CD4-positive, alpha-beta T cell treated with Interleukin-21 for 1 hour (primary cell): ENCODE measurements at regions not wholly inside any gene's neighbourhood (a gene's known extent, or its start where the extent isn't known, plus 50 kb on each side); places are given as distances from the start of the nearest gene placed in this dataset.
A peak's percentile ranks its signal among the peaks of the same experiment; 100 is the strongest.

ENCODE experiments used
- DNase-seq: peaks from one replicate; pipeline ENCODE4 v3.0.0-alpha.2; 2020

DNA sequence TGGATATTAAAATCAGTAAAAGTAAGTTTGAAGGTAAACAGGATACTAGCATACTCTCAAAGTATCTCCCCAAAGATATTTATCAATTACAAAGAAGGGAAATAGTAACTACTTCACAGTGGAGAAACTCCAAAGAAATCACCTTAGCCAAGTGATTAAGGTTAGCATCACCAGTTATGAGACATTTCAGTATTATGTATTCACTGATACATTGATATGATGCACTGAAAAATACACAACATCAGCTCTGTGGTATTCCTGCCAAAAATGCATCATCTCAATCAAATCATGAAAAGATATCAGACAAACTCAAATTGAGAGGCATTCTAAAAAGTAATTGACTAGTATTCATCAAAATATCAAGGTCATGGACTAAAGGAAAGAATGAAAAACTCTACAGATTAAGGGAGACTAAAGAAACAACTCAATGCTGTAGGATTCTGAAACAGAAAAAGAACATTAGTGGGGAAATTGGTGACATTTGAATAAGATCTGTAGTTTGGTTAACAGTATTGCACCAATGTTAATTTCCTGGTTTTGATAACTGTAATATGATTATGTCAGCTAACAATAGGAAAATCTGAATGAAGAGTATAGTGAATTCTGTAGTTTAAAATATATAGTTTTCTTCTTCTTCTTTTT, 215.4 kb downstream of the UACA start:
- no peak for DNase-seq

DNA sequence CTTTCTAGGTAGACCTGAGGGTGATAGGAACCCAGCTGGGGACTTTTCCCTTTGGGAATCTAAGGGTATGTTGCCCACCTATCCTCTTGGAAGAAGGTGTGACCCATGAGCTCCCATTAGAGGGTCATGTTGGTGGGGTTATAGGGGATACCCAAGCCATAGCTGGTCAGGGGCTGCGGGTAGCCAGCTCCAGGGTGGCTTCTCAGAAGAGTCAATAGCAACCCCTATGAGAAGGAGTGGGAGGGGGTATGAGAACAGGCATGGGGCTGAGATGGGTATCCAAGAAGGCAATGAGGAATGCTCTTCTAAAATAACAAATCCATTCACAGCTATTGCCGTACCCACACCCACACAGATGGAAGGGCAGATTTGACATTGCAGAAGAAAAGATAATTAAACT, 217.8 kb downstream of the UACA start:
- no peak for DNase-seq

DNA sequence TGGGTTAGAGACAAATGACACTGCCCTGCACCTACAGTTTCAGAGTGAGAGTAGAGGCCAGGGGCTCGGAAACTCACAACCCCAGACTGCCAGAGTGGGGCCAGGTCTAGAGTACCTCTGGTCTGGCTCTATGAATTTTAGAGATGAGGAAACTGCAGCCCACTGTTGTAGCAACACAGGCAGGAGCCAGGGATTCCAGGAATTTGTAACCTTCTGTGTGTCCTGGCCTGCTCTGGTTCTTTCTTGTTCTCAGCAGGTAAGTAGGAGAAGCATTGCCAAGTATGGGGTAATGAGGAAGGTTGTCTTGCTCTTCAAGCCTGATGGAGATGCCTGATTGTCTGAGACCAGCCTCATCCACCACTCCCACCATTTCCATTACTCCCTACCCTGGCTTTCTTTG, 221.8 kb downstream of the UACA start:
- DNase-seq = no peak

DNA sequence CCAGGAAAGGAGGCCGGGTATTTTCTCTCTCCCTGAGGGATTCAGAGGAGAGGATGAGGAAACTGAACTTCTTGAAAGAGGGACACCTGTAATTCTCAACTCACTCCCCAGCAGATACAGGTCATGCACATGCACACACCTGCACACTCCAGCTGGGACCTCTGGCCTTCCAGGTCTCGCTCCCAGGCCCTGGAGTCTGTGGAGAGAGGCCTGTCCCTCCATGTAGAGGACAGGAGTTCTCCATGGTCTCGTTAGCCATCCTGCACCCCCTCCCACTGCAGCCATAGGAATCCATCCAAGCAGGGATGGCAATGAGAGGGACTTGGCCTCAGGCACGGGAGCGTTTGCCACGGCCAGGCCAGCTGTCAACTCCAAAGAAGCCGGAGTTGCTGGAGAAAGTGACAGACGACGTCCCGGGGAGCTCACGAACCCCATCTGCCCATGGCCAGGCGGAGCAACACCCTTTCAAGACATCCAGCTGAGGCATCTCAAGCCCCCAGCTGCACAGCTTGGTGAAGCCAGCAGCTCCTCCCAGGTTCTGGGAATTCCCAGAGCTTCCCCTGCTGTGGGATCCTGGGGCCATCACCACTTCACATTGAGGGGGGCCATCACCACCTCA, 223.3 kb downstream of the UACA start:
- DNase-seq = no peak

DNA sequence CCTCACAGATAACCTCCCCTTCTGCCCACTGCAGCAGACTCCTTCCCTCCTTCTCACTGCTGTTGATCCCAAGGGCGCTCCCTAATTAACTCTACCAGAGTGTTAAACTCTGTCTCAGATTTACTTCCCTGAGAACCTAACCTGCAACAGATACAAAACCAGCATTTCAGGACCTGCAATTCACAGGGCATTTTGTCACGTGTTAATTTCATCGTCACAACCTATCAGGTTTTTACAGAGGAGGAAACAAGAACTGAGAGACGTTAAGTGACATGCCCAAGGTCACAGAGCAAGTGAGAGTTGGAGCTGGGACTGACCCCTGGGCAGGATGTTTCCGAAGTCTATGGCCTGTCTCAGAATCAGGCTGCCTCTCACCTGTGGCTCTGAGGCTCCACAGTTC, 223.9 kb downstream of the UACA start:
- no peak for DNase-seq

DNA sequence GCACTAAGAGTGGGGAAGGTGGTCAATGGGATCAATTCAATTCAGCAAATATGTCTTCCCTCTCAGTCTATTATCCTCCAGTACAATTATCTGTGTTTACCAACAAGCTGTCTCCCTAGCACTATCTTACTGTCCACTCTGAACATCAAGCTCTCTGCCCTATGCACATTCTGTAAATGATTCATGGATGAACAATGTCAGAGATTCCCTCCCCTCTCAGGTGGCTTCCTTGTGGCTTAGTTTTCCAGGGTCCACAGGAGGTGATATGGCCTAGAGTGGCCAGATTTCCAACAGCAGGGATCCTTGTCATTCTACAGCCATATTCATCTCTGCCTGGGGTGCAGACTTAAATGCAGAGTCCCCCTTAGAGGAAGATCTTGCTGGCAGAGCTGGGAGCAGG, 225.1 kb downstream of the UACA start:
- no peak for DNase-seq

DNA sequence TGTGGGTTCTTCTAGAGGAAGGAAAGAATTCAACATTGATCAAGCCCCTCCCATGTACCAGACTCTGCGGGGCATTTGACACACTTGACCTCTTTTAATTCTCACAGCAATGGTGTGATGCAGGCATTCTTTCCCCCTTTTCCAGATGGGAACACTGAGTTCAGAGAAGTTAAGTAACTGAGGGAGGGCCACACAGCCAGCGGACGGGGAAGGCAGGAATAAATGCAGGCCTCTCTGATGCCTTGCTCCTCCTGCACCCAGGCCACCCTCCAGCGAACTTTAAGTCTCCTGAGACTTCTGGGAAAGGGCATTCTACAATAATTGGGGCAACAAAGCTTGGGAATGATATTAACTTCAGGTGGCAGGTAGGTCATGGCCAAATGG, 227.4 kb downstream of the UACA start:
- no peak for DNase-seq

DNA sequence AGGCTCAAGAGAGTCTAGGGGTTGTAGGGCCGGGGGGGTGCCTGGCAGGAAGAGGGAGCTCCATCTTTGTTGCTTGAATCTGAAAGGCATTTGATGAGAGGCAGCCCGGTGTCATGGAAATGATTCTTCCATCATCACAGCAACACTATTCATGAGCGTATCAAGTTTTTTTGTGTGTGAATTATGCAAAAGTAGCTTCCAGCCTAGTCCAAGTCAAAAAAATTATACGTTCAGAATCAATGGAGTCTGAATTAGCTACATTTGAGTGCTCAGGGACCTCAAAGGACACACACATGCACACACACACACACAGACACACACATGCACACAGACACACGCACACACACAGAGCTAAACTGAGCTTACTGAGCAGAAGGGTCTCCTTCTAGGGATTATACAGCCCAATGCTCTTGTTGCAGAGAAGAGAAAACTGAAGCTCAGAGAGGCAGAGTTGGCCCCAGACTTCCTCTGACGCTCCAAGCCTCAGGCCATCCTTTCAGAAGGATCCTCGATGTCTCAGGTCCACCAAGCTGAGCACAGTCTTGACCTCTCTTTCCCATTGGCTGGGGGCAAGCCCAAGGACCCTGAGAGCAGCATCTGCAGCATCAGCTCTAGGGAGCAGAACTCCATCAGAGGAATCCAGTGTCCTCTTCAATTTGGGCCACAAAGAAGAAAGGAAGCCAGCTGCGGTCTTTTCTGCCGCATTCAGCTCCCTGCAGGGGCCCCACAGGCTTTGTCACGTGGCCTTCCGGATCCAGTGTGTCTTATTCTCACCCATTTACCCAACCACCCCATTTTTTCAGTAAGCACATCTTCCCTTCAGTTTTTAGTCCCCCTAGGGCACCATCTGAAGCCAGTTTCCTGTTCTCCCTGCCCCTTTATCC, 228.0 kb downstream of the UACA start:
- DNase-seq = peak; percentile 66

DNA sequence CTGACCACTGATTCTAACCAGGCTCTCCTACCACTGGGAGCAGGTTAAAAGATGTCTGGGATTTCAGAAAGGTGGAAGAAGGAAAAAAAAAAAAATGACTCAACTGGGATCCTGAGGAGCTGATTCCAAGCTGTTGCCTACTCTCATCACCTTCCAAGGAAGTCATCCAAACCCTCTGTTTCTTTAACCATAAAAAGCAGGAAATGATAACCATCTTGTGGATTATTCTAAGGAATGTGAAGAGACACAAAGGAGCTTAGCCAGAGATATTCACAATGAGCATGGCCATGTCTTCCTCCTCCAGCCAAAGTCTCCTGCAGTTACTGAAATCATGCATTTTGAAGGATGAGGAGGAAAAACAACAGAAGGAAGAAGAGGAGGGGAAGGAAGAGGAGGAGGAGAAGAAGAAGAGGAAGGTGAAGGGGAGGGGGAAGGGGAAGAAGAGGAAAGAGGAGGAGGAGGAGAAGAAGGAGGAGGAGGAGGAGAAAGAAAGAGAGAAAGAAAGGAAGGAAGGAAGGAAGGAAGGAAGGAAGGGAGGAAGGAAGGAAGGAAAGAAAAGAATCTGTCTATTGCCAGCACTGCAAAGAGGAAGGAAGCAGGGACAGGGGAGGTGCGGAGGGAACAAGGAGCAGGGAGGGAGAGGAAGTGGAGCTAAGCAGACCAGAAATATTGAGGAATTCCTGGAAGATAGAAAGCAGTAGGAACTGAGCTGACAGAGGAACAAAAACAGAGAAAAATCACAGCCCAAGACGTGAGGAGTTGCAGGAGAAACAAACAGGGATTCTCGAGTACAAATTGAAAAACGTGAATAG, 229.2 kb downstream of the UACA start:
- no peak for DNase-seq

DNA sequence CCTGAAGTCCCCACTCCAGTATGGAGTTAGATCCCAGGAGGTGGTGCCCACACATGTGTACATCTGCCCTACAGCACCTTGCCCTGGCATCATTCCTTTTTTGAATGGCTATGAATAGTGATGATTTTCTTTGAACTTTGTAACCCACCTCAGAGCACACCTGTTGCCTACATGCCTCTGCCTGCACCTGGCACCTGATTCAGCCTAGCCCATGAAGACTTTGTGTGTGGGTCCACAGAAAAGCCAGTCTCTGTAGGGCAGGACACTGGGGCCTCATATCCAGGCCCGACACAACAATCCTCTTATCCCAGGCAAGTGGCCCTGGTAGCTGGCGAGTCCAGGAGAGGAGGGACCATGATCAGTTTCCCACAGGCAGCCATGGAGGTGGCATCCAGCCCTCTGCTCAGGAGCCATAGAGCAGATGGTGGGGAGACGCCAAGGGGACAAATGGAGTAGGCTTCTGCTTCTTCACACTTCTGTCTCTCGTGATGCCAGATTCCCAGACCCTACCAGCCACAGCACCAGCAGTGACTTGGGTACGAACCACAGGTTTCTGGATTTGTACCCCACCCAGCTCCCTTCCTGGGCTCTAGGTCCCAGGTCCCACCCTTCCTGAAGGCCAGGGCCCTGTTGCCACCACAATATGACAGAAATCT, 230.7 kb downstream of the UACA start:
- DNase-seq = no peak

DNA sequence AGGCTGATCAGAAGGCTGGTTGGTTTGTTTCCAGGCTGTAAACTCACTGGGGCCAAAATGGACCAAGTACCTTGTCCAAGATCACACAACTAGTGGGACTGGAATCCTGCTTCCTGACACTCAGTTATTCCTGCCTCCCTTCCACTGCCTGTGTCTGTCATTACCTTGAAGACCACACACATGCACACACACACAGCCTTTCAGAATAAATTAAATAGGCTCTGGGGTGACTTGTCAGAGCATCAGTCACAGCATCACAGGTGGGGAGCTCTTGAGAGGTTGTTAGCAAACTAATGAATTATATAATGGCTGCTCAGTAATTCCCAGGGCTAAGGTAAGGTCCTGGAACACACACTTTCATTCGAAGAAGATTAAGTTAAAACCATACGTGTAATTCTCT, 231.8 kb downstream of the UACA start:
- DNase-seq = no peak

DNA sequence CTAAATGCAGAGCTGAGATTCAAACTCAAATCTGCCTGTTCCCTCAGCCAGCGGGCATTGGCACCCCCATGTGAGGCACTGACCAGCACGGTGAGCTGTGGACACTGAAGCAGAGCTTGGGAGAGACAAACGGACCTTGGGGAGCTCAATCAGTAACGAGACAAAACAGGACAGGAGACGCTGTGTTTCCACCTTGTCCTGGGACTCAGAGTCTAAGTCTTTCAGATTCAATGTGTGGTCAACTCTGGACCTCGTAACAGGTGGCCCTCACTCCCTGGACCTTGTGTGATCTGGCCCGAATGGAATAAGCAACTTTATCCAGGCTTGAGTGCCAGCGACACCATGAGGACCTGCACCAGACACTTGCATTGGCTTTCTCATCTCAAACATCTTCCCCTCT, 232.5 kb downstream of the UACA start:
- DNase-seq = no peak

DNA sequence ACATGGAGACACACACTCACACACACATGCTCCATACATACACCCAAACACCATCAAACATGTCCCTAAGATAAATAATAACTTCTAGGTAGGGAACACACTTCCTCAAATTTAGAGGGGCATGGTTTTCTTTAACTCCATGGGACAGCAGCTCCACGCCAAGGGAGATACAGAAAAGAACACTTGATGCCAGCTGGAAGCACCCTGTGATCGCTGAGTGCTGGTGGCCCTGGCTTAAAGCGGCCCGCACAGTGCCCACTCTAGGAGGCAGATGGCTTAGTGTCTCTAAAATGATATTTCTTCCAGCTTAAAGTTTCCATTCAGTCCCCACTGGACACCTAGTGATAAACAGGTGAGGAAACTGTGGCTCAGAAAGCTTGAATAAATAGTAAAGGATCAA, 232.9 kb downstream of the UACA start:
- no peak for DNase-seq

DNA sequence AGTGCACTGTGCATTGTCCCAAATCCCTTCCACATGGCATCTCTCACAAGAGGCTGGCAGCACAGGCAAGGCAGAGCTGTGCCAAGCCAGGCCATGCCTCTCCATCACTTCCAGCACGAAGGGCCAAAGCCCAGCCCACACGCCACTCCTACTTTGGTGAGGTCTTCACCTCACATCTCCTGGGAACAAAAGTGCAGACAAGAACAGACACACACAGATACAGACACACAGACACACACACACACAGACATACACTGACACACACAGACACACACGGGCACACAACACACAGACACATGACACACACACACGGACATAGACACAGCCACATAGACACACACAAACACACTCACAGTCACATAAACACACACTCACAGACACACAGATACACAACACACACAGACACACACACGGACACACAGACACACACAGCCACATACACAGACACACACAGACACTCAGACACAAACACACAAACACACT, 233.3 kb downstream of the UACA start:
- DNase-seq = no peak

DNA sequence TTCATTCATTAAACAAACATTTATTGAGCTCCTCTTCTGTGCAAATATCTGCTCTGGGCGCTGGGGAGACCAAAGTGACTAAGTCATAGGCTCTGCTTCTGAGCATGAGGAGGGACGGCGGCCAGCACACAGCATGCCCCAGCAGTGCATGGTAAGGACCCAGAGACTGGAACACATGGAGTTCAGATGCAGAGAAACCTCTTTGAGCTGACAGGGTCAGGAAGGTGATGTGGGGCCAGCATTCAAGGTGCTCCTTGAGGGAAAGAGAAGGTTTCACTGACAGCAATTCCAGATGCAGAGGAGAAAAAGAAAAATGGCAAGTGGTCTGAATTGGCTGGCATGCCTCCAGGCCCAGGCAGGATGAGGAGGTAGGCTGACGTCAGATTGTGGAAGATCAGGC, 234.5 kb downstream of the UACA start:
- no peak for DNase-seq

DNA sequence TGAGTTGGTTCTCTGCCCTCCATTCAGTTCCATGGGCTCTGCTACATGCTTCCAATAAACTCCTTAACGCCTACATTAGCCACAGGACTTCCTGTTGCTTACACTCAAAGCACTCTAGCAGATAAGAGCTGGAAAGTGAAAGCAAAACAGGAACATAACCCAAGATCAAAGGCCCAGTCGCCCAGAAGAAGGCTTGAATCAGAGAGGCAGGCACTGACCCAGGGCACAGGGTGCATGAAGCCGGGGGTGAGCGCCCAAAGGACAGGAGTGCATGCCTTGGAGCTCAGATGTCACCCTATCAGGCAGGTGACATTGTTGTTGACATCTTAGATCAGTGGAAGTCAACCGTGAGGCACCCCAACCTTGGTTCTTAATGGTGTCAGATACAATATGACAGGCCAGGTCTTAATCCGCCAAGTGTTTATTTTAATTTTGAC, 235.1 kb downstream of the UACA start:
- peak; percentile 79 for DNase-seq

DNA sequence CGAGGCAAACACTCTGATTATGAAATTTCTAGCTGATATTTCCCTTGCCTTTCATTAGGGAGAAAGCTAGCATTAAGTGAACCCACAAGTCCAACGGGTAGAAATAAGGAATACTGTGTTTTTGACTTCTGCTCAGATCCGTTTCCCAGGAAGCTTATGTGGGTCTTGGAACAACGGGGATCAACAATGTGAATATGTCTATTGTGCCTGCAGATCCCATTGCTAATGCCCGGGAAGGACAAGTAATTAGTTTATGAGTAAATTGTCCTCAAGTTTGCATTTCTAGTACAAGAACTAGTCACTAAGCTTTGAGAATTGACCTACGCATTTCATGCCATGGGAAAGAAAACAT, 236.4 kb downstream of the UACA start:
- DNase-seq = no peak

DNA sequence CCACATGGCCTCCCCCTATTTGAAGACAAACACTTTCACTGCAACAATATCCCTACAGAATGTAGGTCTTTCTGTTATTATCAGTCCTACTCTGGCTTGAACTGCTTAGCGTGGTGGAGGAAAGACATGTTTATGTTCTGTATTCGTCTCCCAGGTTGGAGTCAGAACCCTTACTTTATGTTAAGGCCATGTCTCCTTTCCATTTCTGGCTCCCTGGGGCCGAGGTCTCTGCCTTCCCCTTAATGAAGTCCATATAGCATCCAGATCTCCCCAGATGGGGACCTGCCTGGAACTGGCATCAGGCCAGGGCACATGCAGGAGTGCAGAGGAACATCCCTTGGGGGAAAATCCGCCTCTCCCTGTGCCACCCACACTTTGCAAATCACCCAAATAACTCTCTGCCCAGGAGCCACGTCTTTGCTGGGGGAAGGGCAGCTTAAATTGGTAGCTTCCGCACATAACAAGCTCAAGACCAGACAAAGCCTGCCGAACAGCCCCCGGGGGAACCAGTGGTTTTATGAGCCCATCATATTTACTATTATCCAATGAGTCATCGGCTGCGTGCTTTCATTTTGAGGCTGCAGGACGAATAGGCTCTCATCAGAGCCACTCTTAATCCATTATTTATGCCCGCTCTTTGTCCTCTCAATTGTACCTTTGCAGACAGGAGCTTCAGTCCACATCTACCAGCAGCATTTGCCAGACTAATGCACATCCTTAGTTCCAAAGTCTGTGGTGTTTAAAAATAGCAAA, 237.0 kb downstream of the UACA start:
- DNase-seq = no peak

DNA sequence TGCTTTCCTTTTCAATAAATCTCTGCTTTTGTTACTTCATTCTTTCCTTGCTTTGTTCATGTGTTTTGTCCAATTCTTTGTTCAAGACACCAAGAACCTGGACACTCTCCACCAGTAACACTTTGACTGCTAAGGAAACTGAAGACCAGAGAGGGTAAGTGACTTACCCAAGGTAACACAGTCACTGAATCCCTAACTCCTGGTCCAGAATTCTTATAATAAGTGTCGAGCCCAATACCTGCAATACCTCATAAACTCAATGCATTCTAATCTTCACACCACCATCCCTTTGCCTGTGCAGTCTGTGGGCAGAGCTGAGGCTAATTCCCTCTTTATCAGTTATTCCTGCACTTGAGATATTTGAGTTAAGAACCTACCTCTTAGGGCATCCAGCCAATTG, 237.8 kb downstream of the UACA start:
- DNase-seq = no peak

DNA sequence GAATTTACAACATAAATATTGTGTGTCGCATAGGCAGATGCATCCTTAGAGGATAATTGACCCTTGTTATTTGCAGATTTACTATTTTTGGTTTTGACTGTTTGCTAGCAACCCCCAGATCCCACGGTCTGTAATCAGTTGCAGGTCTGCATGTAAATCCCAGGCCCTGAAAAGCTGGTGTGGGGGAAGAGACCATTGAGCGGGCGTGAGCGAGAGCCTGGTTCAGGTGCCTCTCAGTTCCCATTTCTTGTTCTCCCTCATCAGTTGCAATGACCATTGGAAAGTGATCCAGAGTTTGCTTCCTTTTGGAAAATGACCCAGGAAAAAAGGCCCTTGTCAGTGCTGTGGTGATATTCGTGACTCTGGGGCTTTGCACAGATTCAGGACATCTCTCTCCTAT, 238.9 kb downstream of the UACA start:
- DNase-seq = no peak

DNA sequence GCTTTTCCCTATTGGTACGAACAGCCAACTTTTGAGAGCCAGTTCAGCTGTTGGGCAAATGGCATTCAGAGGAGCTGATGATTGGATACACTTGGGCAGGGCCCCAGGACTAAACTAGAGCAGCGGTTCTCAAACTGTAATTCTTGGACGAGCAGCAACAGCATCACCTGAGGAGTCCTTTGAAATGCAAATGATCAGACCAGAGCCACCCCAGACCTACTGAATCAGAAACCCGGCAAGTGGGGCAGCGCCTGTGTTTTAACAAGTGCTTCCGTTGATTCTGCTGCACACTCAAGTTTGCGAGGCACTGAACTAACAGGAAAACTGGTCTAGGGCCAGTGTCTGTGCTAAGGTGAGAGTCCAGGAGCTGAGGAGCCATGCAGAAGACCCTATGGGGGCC, 239.7 kb downstream of the UACA start:
- no peak for DNase-seq

DNA sequence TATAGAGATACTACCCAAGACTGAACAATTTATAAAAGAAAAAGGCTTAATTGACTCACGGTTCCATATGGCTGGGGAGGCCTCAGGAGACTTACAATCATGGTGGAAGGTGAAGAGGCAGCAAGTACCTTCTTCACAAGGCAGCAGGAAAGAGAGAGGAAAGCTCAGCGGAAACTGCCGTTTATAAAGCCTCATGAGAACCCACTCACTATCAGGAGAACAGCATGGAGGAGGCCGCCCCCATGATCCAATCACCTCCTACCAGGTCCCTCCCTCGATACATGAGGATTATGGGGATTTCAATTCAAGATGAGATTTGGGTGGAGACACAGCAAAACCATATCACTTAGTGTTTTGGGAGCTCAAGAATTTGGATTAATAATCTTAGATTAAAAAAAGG, 240.2 kb downstream of the UACA start:
- no peak for DNase-seq
